ENCODE measurements at regions not wholly inside any gene's neighbourhood (a gene's known extent, or its start where the extent isn't known, plus 50 kb on each side); places are given as distances from the start of the nearest gene placed in this dataset.

GRCh38 chr10:130425169-130425568 lies 289.0 kb downstream of the GLRX3 start:
- TF ChIP-seq POLR2A (IDR thresholded peaks at IDR 0.05) (no peak), CTCF (IDR thresholded peaks at IDR 0.05) (no peak)
- no peak overlapping the region for H3K27ac ChIP-seq
- H3K4me3 ChIP-seq: no peak overlapping the region
- intact Hi-C loops (cut with DNase I): no loop called here
- H3K36me3 ChIP-seq: no peaks in the 10 kb centered on the region
- H3K27me3 ChIP-seq: no peaks in the 10 kb centered on the region
- no peak for DNase-seq
- no peaks in the 10 kb centered on the region for H3K4me1 ChIP-seq
- WGBS, 2 donors: 58 to 77% methylated on average over 2 to 5 of the region's 5 CpGs
- H3K9me3 ChIP-seq: peaks cover 0 to 9% (median 0%) of the 10 kb centered on the region in 3 donors

GRCh38 chr10:130425881-130426435 lies 289.8 kb downstream of the GLRX3 start:
- H3K27ac ChIP-seq: no peak overlapping the region
- H3K36me3 ChIP-seq: no peaks in the 10 kb centered on the region
- no peaks in the 10 kb centered on the region for H3K27me3 ChIP-seq
- no peak for DNase-seq
- H3K4me3 ChIP-seq: no peak overlapping the region
- WGBS, 2 donors: 56 to 63% methylated on average over 3 to 6 of the region's 10 CpGs
- intact Hi-C loops (cut with DNase I): no loop called here
- TF ChIP-seq POLR2A (IDR thresholded peaks at IDR 0.05) (no peak), CTCF (IDR thresholded peaks at IDR 0.05) (no peak)
- H3K9me3 ChIP-seq: peaks cover 0 to 9% (median 0%) of the 10 kb centered on the region in 3 donors
- H3K4me1 ChIP-seq: no peaks in the 10 kb centered on the region

- intact Hi-C loops (cut with DNase I): no loop called here
- no peaks in the 10 kb centered on the region for H3K36me3 ChIP-seq
- no peak overlapping the region for H3K4me3 ChIP-seq
- no peak for TF ChIP-seq CTCF (IDR thresholded peaks at IDR 0.05)
- TF ChIP-seq POLR2A (IDR thresholded peaks at IDR 0.05): no peak
- no peak for DNase-seq
- H3K4me1 ChIP-seq: no peaks in the 10 kb centered on the region
- 74 to 92% methylated on average over 3 to 4 of the region's 4 CpGs for WGBS, 2 donors
- H3K27me3 ChIP-seq: no peaks in the 10 kb centered on the region
- H3K27ac ChIP-seq: no peak overlapping the region
- peaks cover 0 to 9% (median 0%) of the 10 kb centered on the region in 3 donors for H3K9me3 ChIP-seq
Observed at GRCh38 chr10:130427216-130427722, 291.1 kb downstream of the GLRX3 start.

GRCh38 chr10:130428936-130429335 lies 292.7 kb downstream of the GLRX3 start:
- intact Hi-C loops (cut with DNase I): no loop called here
- Histone ChIP-seq H3K27ac (no peak overlapping the region), H3K36me3 (no peaks in the 10 kb centered on the region), H3K4me1 (no peaks in the 10 kb centered on the region), H3K4me3 (no peak overlapping the region), H3K27me3 (no peaks in the 10 kb centered on the region), H3K9me3 (peaks cover 0 to 9% (median 0%) of the 10 kb centered on the region in 3 donors)
- WGBS, 2 donors: 47 to 56% methylated on average over 6 of the region's 6 CpGs
- DNase-seq: no peak
- TF ChIP-seq POLR2A (IDR thresholded peaks at IDR 0.05) (no peak), CTCF (IDR thresholded peaks at IDR 0.05) (no peak)

- H3K27ac ChIP-seq: no peak overlapping the region
- no peaks in the 10 kb centered on the region for H3K36me3 ChIP-seq
- DNase-seq: no peak
- no peaks in the 10 kb centered on the region for H3K27me3 ChIP-seq
- TF ChIP-seq CTCF (IDR thresholded peaks at IDR 0.05): no peak
- no peak for TF ChIP-seq POLR2A (IDR thresholded peaks at IDR 0.05)
- intact Hi-C loops (cut with DNase I): no loop called here
- peaks cover 0 to 9% (median 0%) of the 10 kb centered on the region in 3 donors for H3K9me3 ChIP-seq
- WGBS, 2 donors: 61 to 73% methylated on average over 4 of the region's 4 CpGs
- H3K4me1 ChIP-seq: no peaks in the 10 kb centered on the region
- H3K4me3 ChIP-seq: no peak overlapping the region
Observed at GRCh38 chr10:130429809-130430208, 293.6 kb downstream of the GLRX3 start.
